ENCODE measurements at regions not wholly inside any gene's neighbourhood (a gene's known extent, or its start where the extent isn't known, plus 50 kb on each side); places are given as distances from the start of the nearest gene placed in this dataset.
"Not testable (repeated sequence)": the region's sequence is repeated elsewhere in the genome, so short reads cannot be mapped to it uniquely, and the experiment has no call there.

DNA sequence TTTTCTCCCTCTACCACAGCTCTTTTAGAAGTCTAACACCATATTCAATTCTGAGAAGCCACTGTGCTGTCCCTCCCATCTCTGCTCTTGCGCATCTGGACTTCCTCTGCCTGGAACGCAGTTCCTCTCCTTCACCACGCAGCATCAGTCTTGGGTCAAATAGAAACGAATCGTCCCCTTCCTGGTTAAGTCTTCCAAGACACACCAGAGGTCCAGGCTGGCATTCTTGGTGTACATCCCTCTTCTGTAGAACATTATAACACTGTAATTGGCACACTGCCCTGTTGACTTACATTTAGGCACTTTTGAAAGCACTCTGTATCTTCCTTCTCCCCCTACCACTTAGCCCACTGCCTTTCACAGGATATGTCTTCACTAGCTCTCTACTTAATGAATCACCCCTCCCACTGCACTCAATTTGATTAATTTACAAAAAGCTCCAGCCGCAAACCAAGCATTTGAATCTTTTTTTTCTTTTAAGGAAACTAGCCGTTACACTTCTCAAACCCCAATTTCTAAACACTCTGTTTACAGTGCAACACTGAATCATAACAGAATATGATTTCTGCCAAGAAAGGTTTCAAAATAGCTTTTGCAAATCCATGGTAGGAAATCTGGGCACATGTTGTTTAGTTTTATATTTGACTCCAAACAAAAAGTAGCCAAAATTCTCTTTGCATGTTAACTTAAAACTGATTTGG, 140.8 kb upstream of the CARMIL1 start:
- TF ChIP-seq EZH2 (IDR thresholded peaks at IDR 0.05; ENCODE audit: borderline replicate concordance, low read depth, low read length, severe bottlenecking) (no peak), CTCF (IDR thresholded peaks at IDR 0.05; ENCODE audit: borderline replicate concordance, extremely low read depth, low read length, poor library complexity, severe bottlenecking) (peak; percentile 72)
- H3K4me3 ChIP-seq (ENCODE audit: low read depth in 1 of 2, low read length in 2 of 2): peak overlapping the region; percentile 33 to 60
- H3K79me2 ChIP-seq (ENCODE audit: insufficient read depth, low read length): peaks cover 77% of the 10 kb centered on the region
- peak overlapping the region; percentile 78 for H3K9ac ChIP-seq (ENCODE audit: low read depth, low read length)
- peak overlapping the region; percentile 97 for H3K27ac ChIP-seq (ENCODE audit: low read length)
- peaks cover 36% of the 10 kb centered on the region for H3K9me3 ChIP-seq (ENCODE audit: insufficient read depth, low read length, severe bottlenecking)
- no peaks in the 10 kb centered on the region for H3K27me3 ChIP-seq (ENCODE audit: insufficient read depth, low read length, poor library complexity)
- peaks cover 40% of the 10 kb centered on the region for H3K4me1 ChIP-seq (ENCODE audit: insufficient read depth, low read length)
- H4K20me1 ChIP-seq (ENCODE audit: insufficient read depth, low read length): no peaks in the 10 kb centered on the region
- peak overlapping the region; percentile 65 for H3K4me2 ChIP-seq (ENCODE audit: insufficient read depth, low read length)
- peak overlapping the region; percentile 56 for H2AFZ ChIP-seq (ENCODE audit: low read depth, low read length)
- peaks cover 46% of the 10 kb centered on the region for H3K36me3 ChIP-seq (ENCODE audit: insufficient read depth, low read length)
- ATAC-seq (ENCODE audit: insufficient read depth, low read depth): peak; percentile 93
- DNase-seq: peak; percentile 87

DNA sequence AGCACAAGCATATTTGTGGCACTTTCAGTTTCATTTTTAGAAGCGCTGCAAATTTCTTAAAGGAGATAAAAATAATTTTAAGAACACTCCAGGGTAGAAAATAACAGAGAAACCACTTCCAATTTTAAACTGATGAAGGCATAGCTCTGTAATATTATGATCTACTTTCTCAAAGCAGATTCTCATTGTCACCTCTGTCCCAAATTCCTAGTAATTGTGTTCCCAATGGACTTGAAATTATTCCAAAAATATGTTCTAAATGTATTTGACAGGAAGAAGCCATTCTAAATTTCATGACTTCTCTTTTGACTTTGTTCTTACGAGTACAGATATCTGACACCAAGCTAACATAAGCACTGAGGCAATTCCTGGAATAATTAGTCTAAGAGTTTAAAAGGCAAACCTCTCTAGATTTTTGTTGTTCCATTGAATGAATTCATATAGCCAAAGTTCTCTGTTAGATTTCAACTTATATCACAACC, 140.2 kb upstream of the CARMIL1 start:
- Histone ChIP-seq H3K36me3 (ENCODE audit: insufficient read depth, low read length) (peaks cover 40% of the 10 kb centered on the region), H3K27me3 (ENCODE audit: insufficient read depth, low read length, poor library complexity) (no peaks in the 10 kb centered on the region), H2AFZ (ENCODE audit: low read depth, low read length) (peak overlapping the region; percentile 56), H4K20me1 (ENCODE audit: insufficient read depth, low read length) (no peaks in the 10 kb centered on the region), H3K4me1 (ENCODE audit: insufficient read depth, low read length) (peaks cover 46% of the 10 kb centered on the region), H3K4me2 (ENCODE audit: insufficient read depth, low read length) (peak overlapping the region; percentile 65), H3K4me3 (ENCODE audit: low read depth in 1 of 2, low read length in 2 of 2) (peak overlapping the region; percentile 33 to 60), H3K27ac (ENCODE audit: low read length) (peak overlapping the region; percentile 97), H3K9me3 (ENCODE audit: insufficient read depth, low read length, severe bottlenecking) (peaks cover 30% of the 10 kb centered on the region), H3K9ac (ENCODE audit: low read depth, low read length) (peak overlapping the region; percentile 78), H3K79me2 (ENCODE audit: insufficient read depth, low read length) (peaks cover 77% of the 10 kb centered on the region)
- DNase-seq: no peak
- no peak for TF ChIP-seq EZH2 (IDR thresholded peaks at IDR 0.05; ENCODE audit: borderline replicate concordance, low read depth, low read length, severe bottlenecking)
- no peak for TF ChIP-seq CTCF (IDR thresholded peaks at IDR 0.05; ENCODE audit: borderline replicate concordance, extremely low read depth, low read length, poor library complexity, severe bottlenecking)
- ATAC-seq (ENCODE audit: insufficient read depth, low read depth): no peak

- Histone ChIP-seq H3K4me2 (ENCODE audit: insufficient read depth, low read length) (peak overlapping the region; percentile 65), H3K4me3 (ENCODE audit: low read depth in 1 of 2, low read length in 2 of 2) (peak overlapping the region in 1 of 2 experiments; percentile 60; a peak in 2 of 4 replicates), H3K27ac (ENCODE audit: low read length) (peak overlapping the region; percentile 97), H3K79me2 (ENCODE audit: insufficient read depth, low read length) (peaks cover 77% of the 10 kb centered on the region), H3K9ac (ENCODE audit: low read depth, low read length) (peak overlapping the region; percentile 78), H3K9me3 (ENCODE audit: insufficient read depth, low read length, severe bottlenecking) (peaks cover 24% of the 10 kb centered on the region), H3K4me1 (ENCODE audit: insufficient read depth, low read length) (peaks cover 47% of the 10 kb centered on the region), H2AFZ (ENCODE audit: low read depth, low read length) (peak overlapping the region; percentile 56; the same call in 1 of the 2 replicates), H3K36me3 (ENCODE audit: insufficient read depth, low read length) (peaks cover 34% of the 10 kb centered on the region)
- ATAC-seq (ENCODE audit: insufficient read depth, low read depth); DNase-seq; H4K20me1 ChIP-seq (ENCODE audit: insufficient read depth, low read length); H3K27me3 ChIP-seq (ENCODE audit: insufficient read depth, low read length, poor library complexity): not testable (repeated sequence)
These were observed 139.6 kb upstream of the CARMIL1 start for GRCh38 chr6:25139608-25140007.

- H3K36me3 ChIP-seq (ENCODE audit: insufficient read depth, low read length): peaks cover 6% of the 10 kb centered on the region; the same call in 1 of the 2 replicates
- no peak overlapping the region for H3K4me3 ChIP-seq (ENCODE audit: low read depth in 1 of 2, low read length in 2 of 2)
- ATAC-seq (ENCODE audit: insufficient read depth, low read depth) (no peak), DNase-seq (no peak)
- peaks cover 49% of the 10 kb centered on the region for H3K4me1 ChIP-seq (ENCODE audit: insufficient read depth, low read length)
- no peaks in the 10 kb centered on the region for H3K9me3 ChIP-seq (ENCODE audit: insufficient read depth, low read length, severe bottlenecking)
- no peaks in the 10 kb centered on the region for H3K27me3 ChIP-seq (ENCODE audit: insufficient read depth, low read length, poor library complexity)
- H3K27ac ChIP-seq (ENCODE audit: low read length): 0 out of 2 replicates have a peak overlapping the region, but pooled peaks have one; percentile 23
- TF ChIP-seq CTCF (IDR thresholded peaks at IDR 0.05; ENCODE audit: borderline replicate concordance, extremely low read depth, low read length, poor library complexity, severe bottlenecking): no peak
- no peak overlapping the region for H2AFZ ChIP-seq (ENCODE audit: low read depth, low read length)
- no peak overlapping the region for H3K9ac ChIP-seq (ENCODE audit: low read depth, low read length)
- H3K4me2 ChIP-seq (ENCODE audit: insufficient read depth, low read length): no peak overlapping the region
- H3K79me2 ChIP-seq (ENCODE audit: insufficient read depth, low read length): peaks cover 77% of the 10 kb centered on the region
- H4K20me1 ChIP-seq (ENCODE audit: insufficient read depth, low read length): no peaks in the 10 kb centered on the region
These were observed 136.7 kb upstream of the CARMIL1 start for GRCh38 chr6:25142506-25142905.

Measured in DND-41 (cell line).